ENCODE measurements at regions not wholly inside any gene's neighbourhood (a gene's known extent, or its start where the extent isn't known, plus 50 kb on each side); places are given as distances from the start of the nearest gene placed in this dataset.

DNA sequence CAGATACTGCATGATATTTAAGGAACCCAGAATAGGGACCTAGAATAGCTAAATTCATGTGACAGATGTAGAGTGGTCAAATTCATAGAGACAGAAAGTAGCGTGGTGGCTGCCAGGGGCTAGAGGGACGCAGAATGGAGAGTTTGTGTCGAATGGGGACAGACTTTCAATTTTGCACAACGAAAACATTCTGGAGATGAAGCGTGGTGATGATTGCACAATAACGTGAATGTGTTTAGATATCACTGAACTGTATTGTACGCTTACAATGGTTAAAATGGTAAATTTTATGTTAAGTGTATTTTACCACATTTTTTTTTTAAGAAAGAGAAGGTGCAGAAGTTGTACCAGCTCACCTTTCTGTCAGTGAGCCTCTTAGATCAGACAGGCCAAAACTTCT lies 137.8 kb upstream of the TNS3 start:
- no peak for DNase-seq (ENCODE audit: low read depth in 1 of 2, low spot score in 1 of 2)
- H3K4me1 ChIP-seq (ENCODE audit: low read depth): no peaks in the 10 kb centered on the region
- no peak overlapping the region for H3K27ac ChIP-seq
- TF ChIP-seq, protein P1, sequence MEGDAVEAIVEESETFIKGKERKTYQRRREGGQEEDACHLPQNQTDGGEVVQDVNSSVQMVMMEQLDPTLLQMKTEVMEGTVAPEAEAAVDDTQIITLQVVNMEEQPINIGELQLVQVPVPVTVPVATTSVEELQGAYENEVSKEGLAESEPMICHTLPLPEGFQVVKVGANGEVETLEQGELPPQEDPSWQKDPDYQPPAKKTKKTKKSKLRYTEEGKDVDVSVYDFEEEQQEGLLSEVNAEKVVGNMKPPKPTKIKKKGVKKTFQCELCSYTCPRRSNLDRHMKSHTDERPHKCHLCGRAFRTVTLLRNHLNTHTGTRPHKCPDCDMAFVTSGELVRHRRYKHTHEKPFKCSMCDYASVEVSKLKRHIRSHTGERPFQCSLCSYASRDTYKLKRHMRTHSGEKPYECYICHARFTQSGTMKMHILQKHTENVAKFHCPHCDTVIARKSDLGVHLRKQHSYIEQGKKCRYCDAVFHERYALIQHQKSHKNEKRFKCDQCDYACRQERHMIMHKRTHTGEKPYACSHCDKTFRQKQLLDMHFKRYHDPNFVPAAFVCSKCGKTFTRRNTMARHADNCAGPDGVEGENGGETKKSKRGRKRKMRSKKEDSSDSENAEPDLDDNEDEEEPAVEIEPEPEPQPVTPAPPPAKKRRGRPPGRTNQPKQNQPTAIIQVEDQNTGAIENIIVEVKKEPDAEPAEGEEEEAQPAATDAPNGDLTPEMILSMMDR (IDR thresholded peaks at IDR 0.05; ENCODE audit: low read depth, low read length): no peak
- H3K9me3 ChIP-seq (ENCODE audit: low read depth): no peaks in the 10 kb centered on the region
- H3K4me3 ChIP-seq: no peak overlapping the region
- H3K27me3 ChIP-seq: no peaks in the 10 kb centered on the region
- H3K36me3 ChIP-seq: no peaks in the 10 kb centered on the region

DNA sequence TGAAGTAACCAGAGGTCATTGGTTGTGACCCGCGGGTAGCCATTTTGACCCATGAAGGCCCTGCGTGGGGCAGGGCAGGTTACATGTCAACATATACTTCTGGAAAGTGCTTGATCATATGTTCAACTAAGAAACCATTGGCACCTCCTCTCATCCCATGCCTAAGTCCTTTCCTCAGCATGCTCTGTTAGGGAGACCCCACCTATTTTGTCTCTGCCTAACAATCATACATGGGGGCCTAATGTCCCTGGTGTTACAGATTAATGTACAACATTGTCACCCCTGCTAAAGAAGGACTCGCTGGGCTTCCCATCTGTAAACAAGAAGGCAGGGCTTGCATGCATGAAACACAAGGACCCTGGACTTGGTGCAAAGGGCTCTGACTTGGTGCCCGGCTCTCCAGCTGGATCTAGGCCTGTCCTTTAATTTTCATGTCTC lies 133.7 kb upstream of the TNS3 start:
- TF ChIP-seq, protein P1 (IDR thresholded peaks at IDR 0.05; ENCODE audit: low read depth, low read length): no peak
- H3K4me1 ChIP-seq (ENCODE audit: low read depth): no peaks in the 10 kb centered on the region
- H3K36me3 ChIP-seq: no peaks in the 10 kb centered on the region
- H3K9me3 ChIP-seq (ENCODE audit: low read depth): no peaks in the 10 kb centered on the region
- no peak overlapping the region for H3K4me3 ChIP-seq
- H3K27ac ChIP-seq: no peak overlapping the region
- no peak for DNase-seq (ENCODE audit: low read depth in 1 of 2, low spot score in 1 of 2)
- H3K27me3 ChIP-seq: no peaks in the 10 kb centered on the region

DNA sequence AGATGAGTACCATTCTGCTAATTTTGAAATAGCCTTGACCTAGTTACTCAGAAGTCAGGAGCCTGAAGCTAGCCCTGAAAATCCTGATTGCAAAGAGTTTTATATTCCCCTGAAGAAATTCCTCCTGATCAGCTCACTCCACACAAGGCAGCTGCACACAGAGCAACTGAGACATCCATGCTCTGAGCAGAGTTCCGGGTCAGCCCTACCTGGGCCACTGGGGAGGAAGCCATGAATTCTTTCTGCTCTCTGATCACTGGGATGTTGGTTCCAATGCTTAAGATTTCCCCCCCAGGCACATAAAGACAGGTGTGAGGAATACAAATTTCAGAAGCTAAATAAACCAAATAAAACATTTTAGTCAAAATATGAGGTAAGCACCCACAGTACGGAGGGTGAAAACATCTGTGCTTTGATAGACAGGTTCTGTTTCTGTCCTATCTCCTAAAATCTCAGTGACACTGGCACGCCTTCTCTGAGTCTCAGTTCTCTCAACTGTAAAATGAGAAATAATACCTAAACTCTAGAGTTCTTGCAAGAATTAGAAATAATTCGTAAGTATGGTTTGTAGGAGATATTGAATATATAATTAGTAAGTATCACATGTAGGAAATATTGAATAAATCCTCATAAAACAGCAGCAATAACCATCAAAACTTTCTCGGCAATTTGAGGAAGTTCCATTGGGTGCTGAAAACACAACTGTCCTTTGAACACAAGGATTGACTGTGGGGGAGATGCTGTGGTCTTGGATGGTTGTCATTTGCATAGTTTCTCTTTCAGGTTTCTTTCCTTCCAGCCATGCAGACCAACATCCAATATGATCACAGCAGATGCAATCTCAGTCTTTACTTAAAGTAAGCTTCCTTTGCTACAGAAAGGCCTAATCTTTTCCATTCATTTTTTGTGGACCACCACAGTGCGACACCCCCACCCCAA lies 133.0 kb upstream of the TNS3 start:
- H3K27ac ChIP-seq: no peak overlapping the region
- H3K4me3 ChIP-seq: no peak overlapping the region
- H3K36me3 ChIP-seq: no peaks in the 10 kb centered on the region
- no peaks in the 10 kb centered on the region for H3K27me3 ChIP-seq
- no peaks in the 10 kb centered on the region for H3K9me3 ChIP-seq (ENCODE audit: low read depth)
- DNase-seq (ENCODE audit: low read depth in 1 of 2, low spot score in 1 of 2): no peak
- H3K4me1 ChIP-seq (ENCODE audit: low read depth): no peaks in the 10 kb centered on the region
- TF ChIP-seq, protein P1 (IDR thresholded peaks at IDR 0.05; ENCODE audit: low read depth, low read length): no peak

DNA sequence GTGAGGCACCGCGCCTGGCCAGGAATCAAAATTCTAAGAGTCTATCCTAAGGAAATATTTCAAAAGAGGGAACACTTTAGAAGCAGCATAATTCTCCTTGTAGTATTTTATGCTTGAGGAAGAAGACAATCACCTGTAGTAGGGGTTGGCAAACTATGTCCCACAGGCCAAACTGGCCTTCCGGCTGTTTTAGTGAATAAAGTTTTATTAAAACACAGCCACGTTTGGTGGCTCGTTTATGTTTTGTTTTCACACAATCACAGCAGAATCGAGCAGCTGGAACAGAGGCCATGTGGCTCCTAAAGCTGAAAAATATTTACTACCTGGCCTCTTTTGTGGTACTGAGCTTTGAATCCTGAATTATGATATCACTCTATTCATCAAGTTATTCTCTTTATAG lies 131.7 kb upstream of the TNS3 start:
- TF ChIP-seq, protein P1 (IDR thresholded peaks at IDR 0.05; ENCODE audit: low read depth, low read length): no peak
- no peak for DNase-seq (ENCODE audit: low read depth in 1 of 2, low spot score in 1 of 2)
- H3K9me3 ChIP-seq (ENCODE audit: low read depth): no peaks in the 10 kb centered on the region
- no peaks in the 10 kb centered on the region for H3K36me3 ChIP-seq
- H3K4me3 ChIP-seq: no peak overlapping the region
- H3K27me3 ChIP-seq: no peaks in the 10 kb centered on the region
- no peaks in the 10 kb centered on the region for H3K4me1 ChIP-seq (ENCODE audit: low read depth)
- no peak overlapping the region for H3K27ac ChIP-seq

DNA sequence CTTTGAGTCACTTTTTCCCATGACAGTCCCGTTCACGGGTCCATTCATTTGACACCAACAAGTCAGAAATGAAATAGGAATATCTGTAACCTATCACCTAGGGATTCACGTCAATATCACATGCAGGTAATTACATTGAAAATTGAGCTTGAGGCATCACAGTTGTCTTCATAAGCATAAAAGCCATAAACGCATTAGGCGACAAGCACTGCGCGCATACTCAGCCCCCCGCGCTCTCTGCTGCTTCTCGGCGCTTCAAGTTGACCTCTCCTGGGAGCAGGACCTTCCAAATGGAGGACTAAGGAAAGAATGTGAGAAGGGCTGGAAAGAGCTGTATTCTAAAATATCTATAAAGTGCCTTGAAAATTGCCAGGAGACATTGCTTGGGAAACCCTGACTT lies 130.5 kb upstream of the TNS3 start:
- DNase-seq (ENCODE audit: low read depth in 1 of 2, low spot score in 1 of 2): no peak

More for the DNA sequence above, 130.5 kb upstream of the TNS3 start:
- Histone ChIP-seq H3K27ac (no peak overlapping the region), H3K4me1 (ENCODE audit: low read depth) (no peaks in the 10 kb centered on the region), H3K9me3 (ENCODE audit: low read depth) (no peaks in the 10 kb centered on the region), H3K27me3 (no peaks in the 10 kb centered on the region), H3K36me3 (no peaks in the 10 kb centered on the region), H3K4me3 (no peak overlapping the region)
- TF ChIP-seq, protein P1 (IDR thresholded peaks at IDR 0.05; ENCODE audit: low read depth, low read length): no peak
